SW480 (cell line): ENCODE measurements at regions not wholly inside any gene's neighbourhood (a gene's known extent, or its start where the extent isn't known, plus 50 kb on each side); places are given as distances from the start of the nearest gene placed in this dataset.
"Not testable (repeated sequence)": the region's sequence is repeated elsewhere in the genome, so short reads cannot be mapped to it uniquely, and the experiment has no call there.

Experiments
- DNase-seq: peaks from one replicate; pipeline ENCODE4 v3.0.0-alpha.2; 2016; ENCODE audit warnings: low spot score

DNA sequence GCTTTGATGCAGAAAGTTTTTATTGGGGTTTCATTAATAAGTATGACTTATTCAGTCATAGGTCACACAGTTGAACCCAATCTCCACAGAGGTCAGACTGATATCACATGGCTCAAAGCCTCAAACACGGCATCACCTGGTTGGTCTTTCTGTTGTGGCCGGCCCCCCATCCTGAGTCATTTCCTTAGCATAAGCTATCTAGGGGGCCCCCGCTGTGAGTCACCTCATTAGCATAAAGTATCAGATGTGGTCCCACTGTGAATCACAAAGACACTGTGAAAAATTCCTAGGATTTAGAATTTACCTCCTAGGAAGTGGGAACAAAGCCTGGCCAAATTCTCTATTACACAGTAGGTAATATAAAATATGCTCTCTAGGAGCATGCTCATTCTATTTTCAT lies 502.2 kb downstream of the PYDC2 start:
- peak; percentile 89 for DNase-seq

DNA sequence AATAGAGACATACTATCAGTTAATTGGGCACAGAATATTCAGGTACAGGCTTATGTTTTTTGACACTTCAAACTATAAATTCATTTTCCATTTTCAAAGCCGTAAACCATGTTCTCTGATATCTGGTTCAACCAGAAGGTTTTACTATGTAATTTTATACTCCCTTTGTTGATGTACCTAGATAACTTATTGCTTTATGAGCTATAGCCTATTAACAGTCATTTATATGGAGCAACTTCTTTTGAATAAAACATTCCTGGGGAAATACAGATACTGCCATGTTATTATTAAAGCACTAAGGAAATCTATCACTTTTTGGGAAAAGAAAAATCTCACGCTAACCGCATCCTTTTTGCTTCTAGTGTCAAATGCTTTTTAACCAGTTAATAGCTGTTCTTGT lies 505.6 kb downstream of the PYDC2 start:
- no peak for DNase-seq

DNA sequence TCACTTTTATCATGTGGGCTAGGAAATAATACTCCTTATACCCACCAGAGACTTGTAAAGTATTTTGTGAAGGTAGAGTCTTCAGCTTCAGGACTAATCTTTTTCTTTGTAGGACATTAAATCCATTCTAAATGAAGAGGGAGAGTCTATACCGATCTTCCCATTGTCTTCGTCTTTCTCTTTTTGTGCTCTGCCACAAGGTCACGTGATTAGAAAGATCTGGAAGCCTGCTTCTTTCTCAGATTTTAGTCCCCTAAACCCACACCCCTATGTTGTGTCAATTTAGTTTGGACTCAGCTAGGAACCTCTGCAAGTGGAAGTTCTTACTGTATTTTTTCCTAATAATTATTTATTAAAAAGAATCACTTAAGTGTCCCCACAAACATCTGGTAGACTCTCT lies 507.3 kb downstream of the PYDC2 start:
- DNase-seq, result no peak

DNA sequence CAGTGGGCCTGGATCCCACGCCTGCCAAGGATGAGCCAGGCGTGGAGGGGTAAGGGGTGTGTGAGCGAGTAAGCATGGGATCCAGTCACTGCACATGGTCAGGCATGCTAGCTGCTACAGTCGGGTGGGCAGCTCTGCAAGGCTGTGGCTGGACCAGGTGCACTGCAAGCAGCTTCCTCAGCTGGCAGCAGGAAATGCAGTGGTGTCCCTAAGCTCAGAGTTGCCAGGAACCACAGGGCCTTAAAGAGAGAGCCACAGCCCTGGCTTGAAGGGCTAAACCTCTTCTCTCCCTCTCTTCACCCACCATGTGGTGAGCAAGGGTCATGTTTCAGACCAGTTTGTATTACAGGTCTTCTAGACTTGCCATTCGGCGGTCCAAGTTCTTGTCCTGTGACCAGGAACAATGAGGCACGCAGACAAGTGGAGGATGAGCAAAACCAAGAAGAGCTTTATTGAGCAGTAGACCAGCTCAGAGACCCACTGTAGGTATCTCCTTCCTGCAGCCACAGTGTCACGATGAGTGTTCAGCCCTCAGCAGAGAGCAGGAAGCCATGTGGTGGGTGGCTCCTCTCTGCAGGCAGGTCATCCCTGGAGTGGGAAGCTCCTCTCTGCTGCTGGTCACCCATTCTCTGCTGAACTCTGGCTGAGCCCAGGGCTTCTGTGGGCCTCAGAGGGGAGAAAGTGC lies 511.9 kb downstream of the PYDC2 start:
- DNase-seq, result no peak

DNA sequence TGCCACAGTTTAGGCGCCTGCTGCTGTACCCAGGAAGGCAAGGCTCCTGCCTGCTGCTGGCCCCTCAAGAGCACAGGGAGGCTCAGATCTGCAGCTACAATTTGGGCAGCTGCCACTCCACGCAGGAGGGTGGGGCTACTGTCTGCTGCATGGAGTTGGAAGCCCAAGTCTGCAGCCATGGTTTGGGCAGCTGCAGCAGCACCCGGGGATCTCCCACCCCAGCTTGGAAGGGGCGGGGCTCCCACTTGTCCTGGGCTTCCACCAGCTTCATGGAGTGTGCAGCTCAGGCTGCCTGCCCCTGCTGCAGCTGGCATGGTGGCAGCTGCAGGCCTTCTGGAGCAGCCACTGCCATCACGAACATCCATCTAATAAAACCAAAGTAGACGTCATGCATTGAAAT lies 512.9 kb downstream of the PYDC2 start:
- DNase-seq, result no peak

DNA sequence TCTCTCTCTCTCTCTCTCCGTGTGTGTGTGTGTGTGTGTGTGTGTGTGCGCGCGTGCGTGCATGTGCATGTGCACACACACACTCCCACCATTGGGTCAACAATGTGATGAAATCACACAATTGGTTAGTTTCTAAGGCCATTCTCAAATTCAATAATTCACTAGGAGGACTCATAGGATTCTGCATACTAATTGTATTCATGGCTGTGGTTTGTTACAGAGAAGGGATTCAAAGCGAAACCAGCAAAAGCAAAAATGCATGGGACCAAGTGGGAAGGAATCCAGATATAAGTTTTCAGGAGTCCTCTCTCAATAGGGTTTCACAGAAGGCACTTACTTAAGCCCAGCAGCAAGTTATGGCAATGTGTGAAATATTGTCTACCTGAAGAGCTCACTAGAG lies 515.0 kb downstream of the PYDC2 start:
- DNase-seq, result no peak

DNA sequence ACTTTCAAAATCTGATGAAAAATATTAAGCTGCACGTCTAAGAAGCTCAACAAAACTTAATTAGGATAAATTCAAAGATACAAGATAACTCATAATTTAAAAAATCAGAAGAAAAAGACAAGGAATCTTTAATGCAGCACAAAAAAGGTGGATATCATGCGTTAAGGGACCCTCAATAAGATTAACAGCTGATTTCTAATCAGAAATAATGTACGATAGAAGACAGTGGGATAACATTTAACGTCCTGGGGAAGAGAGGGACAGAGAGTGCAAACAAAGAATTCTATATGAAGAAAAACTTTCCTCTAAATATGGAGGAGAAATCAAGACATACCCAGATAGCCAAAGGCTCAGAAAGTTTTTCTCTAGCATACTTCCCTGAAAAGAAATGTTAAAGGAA lies 519.5 kb downstream of the PYDC2 start:
- no peak for DNase-seq

DNA sequence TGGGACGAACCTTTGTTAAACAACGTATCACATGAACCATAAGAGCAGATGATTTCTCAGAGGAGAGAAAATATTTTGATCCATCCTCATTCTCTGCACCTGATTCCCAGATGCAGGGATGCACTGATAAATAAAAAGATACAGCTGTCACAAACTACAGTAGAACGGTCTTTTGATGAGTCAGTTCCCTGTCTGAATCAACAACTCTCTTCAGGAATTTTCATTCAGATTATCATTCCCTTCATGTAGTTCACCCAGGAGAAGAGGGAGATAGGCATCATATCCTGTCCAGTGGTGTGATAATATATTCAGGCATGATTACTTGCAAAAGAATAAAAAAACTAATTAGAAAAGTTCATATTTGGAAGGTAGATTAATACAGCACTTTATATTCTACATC lies 521.5 kb downstream of the PYDC2 start:
- no peak for DNase-seq

DNA sequence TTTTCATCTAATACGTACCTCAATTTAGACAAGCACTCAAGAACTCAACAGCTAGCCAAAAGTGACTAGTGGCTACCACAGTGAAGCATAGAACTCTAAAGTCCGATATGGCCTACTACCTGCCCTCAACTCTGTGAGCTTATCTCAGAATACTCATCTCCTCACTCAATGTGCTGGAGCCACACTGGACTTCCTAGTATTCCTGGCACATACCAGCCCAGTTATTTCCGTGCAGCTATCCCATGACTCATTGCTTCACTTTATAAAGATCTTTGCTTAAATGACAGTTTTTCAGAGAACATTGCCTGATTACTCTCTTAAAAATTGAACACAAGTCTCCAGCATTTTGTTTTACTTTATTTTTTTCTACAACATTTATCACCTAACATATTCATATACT lies 524.7 kb downstream of the PYDC2 start:
- no peak for DNase-seq

DNA sequence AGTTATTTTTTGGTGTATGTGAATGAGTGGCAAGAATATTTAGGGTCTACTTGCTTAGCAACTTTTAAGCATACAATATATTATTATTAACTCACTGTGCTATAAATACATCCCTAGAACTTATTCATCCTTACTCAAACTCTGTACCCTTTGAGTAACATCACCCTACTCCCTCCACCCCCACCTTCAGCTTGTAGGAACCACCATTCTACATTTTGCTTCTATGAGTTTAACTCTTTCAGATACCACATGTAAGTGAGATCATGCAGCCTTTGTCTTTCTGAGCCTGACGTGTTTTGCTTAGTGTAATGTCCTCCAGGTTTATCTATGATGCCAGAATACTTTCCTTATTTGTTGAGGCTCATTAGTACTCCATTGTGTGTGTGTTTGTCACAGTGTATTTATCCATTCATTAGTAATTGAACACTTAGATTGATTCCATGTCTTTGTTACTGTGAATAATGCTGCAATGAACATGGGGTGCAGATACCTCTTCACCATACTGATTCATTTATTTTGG lies 526.9 kb downstream of the PYDC2 start:
- no peak for DNase-seq

DNA sequence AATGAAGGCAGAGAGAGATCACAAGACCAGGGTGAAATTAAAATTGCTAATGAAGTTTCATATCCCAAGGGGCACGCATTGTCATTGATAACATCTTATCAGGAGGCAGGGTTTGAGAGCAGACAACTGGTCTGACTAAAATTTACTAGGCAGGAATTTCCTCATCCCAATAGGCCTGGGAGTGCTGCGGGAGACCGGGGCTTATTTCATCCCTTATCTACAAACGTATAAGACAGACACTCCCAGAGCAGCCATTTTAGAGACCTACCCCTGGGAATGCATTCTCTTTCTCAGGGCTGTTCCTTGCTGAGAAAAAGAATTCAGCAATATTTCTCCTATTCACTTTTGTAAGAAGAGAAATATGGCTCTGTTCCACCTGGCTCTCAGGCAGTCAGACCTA lies 533.0 kb downstream of the PYDC2 start:
- not testable (repeated sequence) for DNase-seq

DNA sequence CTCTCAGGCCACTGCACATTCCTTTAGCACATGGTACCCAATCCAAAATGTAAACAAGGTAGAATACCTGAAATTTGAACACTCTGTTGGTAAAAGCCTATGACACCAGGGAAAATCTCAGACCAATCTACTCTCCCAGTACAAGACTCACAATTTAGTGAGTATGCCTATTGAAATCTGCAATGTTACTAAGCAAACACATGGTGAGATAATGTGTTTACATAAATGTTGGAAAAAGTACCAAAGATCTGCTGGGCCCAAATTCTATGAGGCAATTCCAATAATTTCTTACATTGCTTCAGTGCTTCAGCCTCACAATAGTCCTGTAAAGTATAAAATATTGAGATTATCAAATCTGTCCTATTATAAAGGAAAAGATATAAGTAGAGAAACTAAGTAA lies 536.1 kb downstream of the PYDC2 start:
- DNase-seq, result no peak

DNA sequence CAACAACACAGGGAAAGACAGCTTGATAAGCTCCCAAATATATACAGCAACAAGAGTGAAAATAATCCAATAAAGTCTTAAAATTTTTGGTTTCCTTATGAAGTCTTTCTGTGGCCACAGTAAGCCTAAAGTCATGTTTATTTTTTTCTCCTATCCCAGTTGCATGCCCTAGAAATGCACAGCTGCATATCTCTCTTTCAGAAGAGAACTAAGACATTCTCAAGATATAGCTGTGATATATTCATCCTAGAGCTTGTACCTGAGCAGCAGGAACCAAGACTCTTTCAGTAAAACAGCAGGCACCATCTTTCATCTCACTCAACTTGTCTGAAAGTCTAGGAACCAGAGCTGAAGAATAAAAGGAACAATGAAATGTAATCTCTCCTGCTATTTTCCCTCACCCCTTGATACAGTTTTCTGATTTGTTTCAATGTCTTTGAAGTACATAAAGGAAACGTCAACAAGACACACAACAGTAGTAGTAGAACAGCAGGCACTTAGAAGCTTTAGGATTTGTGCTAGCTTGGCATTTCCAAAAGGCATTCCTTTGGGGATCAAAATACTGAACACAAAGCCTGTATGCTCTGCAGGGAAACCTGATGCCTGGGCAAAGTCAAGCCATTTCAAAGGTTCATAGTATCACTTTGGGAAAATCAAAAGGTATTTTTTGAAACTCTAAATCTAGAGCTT lies 536.8 kb downstream of the PYDC2 start:
- no peak for DNase-seq

DNA sequence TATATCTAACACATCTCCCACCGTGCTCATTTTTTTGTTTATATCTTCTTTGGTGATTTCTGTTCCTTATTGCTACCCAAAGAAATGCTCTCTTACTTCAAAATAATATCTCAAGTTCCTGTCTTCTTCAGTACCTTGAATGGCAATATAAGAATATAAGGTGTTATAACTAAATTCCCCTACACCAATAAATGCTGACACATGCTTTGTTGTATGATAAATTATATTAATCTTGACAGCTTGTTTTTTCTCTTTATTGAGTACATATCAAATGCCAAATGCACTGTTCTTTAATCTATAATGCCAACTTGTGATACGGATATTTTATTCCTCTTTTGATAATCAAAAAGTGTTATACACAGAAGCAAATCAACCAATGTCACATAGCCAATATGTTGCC lies 540.3 kb downstream of the PYDC2 start:
- no peak for DNase-seq

DNA sequence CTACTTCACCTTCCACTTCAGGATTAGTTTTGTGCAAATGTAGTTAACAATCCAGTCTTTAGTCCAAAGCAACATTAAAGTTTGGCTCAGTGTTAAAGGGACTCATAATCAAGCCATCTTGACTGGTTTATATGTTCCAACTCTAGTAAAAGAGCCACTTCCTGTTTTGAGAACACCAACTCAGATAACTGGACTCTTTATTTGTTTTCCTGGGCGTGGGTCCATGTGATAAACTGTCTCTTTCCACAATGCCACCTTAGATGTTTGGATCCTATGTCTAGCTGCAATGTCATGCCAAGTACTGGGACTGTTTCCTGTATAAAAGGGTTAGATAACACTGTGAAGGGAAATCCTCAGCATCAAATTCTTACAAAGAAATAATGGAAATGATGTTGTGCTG lies 545.0 kb downstream of the PYDC2 start:
- DNase-seq, result no peak

DNA sequence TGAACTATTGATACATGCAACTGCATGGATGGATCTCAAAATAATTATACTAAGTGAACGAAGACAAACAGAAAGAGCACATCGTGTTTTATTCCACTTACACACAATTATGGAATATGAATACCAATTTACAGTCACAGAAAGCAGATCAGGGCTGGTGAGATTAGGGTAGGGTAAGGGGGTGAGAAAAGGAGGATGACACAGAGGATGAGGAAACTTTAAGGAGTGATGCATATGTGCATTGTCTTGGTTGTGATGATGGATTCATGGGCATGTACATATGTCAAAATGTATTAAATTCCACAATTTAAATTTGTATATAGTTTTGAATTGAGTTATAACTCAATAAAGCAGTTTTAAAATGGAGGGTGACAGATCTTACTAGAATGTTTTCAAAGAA lies 548.9 kb downstream of the PYDC2 start:
- DNase-seq, result no peak

DNA sequence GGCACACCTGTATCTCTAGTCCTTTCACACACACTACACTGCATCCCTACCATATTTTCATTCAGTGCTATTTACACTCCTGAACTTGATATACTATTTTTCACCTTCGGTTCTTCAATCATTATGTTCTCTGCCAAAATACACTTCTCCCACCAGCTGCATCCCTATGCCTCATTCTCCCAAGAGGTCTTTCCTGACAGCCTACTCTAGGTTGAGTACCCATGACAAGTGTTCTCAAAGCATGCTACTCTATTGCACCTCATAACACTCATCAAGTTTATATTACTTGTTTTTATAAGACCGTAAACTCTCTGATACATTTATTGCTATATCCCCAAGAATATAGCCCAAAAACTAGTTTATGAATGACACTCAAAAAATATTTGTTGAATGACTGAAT lies 549.5 kb downstream of the PYDC2 start:
- no peak for DNase-seq

DNA sequence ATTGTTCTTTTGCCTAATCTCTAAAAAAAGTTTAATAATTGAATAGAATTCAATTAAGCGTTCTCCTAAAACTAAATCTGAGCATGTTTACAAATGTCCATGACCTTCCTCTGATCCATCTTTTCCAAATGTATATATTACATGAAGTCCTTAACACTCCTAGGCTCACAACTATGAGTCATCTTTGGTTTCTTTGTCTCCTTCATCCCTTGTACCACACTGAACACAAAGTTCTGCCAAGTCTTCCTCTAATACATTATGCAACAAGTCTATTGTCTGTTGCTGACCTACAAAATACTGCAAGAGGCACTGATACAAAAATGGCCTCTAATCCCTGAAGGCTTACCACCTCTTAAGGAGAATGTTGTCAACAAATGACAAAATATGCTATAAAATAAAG lies 550.2 kb downstream of the PYDC2 start:
- no peak for DNase-seq

DNA sequence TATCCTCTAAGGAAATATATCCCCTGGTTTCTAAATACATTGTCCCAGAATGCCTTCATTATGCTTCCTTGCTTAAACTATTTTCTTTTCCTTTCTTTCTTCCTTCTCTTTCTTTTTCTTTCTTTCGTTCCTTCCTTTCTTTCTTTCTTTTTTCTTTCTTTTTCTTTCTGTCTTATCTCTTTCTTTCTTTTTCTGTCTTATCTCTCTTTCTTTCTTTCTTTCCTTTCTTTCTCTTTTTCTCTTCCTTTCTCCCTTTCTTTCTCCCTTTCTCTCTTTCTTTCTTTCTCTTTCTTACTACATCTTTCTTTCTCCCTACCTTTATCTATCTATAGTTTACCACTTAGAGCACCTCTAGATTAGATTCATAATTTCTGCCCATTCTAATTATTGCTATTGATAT lies 552.1 kb downstream of the PYDC2 start:
- no peak for DNase-seq

DNA sequence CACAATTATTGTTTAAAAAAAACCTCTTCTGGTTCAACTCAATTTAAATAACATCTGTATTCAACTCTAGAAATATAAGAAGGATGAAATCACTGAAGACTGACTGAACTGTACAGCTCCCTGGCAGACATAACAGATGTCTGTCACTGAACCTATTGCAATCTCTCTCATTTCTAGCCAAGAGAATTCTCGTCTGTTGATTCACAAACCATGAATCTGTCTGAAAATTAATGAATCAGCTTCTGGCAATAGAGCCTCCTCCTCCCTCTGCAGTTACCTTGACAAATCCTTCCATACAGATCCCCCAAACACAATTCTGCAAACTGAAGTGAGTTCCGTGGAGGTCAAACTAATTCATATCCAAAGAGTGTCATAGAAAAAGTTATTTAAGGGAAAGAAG lies 561.4 kb downstream of the PYDC2 start:
- no peak for DNase-seq

DNA sequence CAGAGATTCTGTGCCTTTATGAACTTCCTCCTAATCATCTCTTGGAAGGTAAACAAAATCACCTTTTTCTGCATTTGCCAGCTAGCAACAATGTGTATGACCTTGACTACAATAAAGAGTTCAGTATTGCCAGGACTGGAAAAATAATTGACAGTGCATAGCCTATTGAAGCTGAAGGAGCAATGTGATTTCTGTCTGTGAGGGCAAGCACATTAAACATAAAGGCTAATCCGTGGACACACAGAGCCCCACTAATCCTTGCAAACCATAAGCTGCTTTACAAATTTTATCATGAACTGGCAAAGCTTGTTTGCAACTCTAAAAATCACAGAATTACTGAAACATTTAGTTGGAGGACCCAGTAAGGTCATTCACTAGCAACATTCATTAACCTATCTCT lies 563.8 kb downstream of the PYDC2 start:
- no peak for DNase-seq

DNA sequence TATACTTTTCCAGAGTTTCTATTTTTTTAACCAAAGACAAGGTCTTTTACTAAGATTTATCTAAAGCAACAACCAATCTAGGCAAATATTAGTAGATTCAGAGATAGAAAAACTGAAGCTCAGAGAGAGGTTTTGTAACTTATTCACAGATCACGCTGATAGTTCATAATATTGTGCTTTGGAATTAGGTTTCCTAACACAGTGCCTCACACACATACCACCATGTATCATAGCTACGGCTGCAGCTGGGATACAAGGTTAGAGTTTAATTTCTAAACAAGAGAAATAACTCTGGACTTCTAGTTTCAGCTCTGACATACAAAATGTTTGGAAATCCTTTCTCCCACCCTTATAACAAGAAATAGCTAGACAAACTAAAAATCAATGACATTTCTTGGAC lies 565.7 kb downstream of the PYDC2 start:
- no peak for DNase-seq

DNA sequence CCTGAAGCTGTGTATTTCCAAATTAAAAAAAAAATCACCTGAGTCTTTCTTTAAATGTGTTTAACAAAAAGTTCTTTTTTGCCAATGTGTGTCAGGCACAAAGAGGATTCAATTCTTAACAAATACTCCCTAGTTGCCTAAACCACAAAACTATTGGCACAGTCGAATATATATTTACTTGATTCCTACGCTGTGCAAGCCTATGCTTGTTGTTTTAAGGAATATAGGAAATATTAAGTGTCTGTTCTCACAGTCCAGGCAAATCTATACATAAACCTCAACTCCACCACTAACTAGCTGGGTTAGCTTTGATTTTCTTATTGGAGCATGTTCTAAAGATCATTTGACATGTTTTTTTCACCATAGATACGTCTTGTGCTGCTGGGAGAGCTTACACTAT lies 571.0 kb downstream of the PYDC2 start:
- no peak for DNase-seq

DNA sequence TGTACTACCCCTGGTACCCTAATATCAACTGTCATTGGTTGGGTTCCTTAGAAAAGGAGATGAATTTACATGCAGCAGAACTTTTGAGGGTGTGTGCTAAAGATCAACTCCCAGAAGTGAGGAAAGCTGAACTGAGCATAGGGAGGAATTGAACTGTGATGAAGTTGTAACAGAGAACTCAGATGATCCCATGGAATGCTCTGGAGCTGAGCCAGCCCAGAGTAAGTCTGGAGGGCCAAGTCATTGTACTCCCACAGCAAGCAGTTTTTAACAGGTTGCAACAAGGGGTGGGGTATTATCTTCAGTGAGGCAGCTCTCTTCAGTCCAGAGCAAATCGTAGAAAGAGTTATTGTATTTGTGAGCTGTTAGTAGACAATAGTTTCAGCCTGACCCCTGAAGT lies 572.3 kb downstream of the PYDC2 start:
- no peak for DNase-seq
